ENCODE measurements at regions not wholly inside any gene's neighbourhood (a gene's known extent, or its start where the extent isn't known, plus 50 kb on each side); places are given as distances from the start of the nearest gene placed in this dataset.

GRCh38 chr4:127534041-127534825 lies 98.5 kb upstream of the INTU start:
- no peak for TF ChIP-seq CTCF (IDR thresholded peaks at IDR 0.05)

GRCh38 chr4:127538016-127538415 lies 94.7 kb upstream of the INTU start:
- no peak for TF ChIP-seq CTCF (IDR thresholded peaks at IDR 0.05)

- TF ChIP-seq CTCF (IDR thresholded peaks at IDR 0.05) = no peak
Observed at GRCh38 chr4:127540497-127541025, 92.2 kb upstream of the INTU start.

- no peak for TF ChIP-seq CTCF (IDR thresholded peaks at IDR 0.05)
Observed at GRCh38 chr4:127545271-127545670, 87.5 kb upstream of the INTU start.

- no peak for TF ChIP-seq CTCF (IDR thresholded peaks at IDR 0.05)
Observed at GRCh38 chr4:127548990-127549925, 83.5 kb upstream of the INTU start.

- no peak for TF ChIP-seq CTCF (IDR thresholded peaks at IDR 0.05)
Observed at GRCh38 chr4:127555106-127555505, 77.7 kb upstream of the INTU start.

- no peak for TF ChIP-seq CTCF (IDR thresholded peaks at IDR 0.05)
Observed at GRCh38 chr4:127558088-127558487, 74.7 kb upstream of the INTU start.
